RWPE1 (cell line): ENCODE measurements at regions not wholly inside any gene's neighbourhood (a gene's known extent, or its start where the extent isn't known, plus 50 kb on each side); places are given as distances from the start of the nearest gene placed in this dataset.
"Not testable (repeated sequence)": the region's sequence is repeated elsewhere in the genome, so short reads cannot be mapped to it uniquely, and the experiment has no call there.

ENCODE experiments used
- CTCF ChIA-PET: fragments of 350-600 bp; sonication (Branson Sonifier 250); formaldehyde crosslinking; extraction: SDS; loops from one replicate; lab custom pipeline; 2021; lab: Yijun Ruan, JAX
- POLR2A ChIA-PET: fragments of 400-600 bp; formaldehyde crosslinking; extraction: SDS; loops from one replicate; lab custom pipeline; 2020; ENCODE audit warnings: antibody characterized with exemption; ENCODE audit not compliant: low non-redundant PET; lab: Yijun Ruan, JAX
- DNase-seq: peaks from one replicate; pipeline ENCODE4 v3.0.0; 2012; ENCODE audit warnings: low spot score
- H3K27ac ChIP-seq: fragments of 450-650 bp; 2 replicates; pipeline ENCODE4 v1.5.1; 2017
- CTCF ChIP-seq: fragments of 450-650 bp; conservative IDR thresholded peaks from 2 replicates; pipeline ENCODE4 v1.5.1; 2017; ENCODE audit warnings: low read depth, mild to moderate bottlenecking

DNA sequence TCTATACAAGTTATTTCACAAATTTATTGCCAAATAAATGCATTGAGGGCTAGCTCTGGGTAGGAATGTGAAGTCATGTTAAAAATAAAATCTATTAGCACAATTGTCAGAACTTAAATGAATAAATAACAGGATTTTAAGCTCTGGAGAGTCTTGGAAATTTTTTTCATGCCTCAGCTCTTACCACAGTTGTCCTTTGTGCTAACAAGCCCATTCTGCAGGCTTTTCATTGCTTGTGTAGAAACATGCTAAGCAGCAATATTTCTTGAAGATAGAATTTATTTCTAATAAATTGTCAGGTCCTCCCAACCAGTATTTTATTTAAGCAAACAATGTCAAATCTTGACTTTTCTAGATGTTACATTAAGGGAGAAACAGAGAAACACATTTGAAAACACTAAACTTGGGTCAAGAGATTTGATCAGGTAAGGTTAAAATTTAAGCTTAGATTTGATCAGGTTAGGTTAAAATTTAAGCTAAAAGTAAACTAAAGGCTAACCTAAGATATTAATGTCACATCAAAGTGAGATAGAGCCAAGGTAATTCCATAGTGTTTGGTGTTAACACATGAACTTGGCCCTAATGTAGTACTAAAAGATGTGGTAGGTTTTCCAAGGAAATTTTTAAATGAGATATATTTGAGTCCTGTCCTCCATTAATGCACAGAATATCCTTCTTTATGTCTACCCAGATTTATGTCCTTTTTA, 179.1 kb upstream of the IL1RAPL1 start:
- TF ChIP-seq CTCF, result no peak
- ChIA-PET CTCF (interaction anchor here (0.6 kb wide), 1 partner anchor 1184 kb away, joined by 3 read pairs; no protein-coding TSS in a partner anchor), POLR2A (no interaction called here)
- no peak overlapping the region for H3K27ac ChIP-seq
- no peak for DNase-seq

- CTCF ChIA-PET, result no interaction called here
- no peak for TF ChIP-seq CTCF
- no peak overlapping the region for H3K27ac ChIP-seq
- peak; percentile 2 for DNase-seq
- POLR2A ChIA-PET, result no interaction called here
These were observed 188.9 kb upstream of the IL1RAPL1 start for GRCh38 chrX:28398342-28398741.

DNA sequence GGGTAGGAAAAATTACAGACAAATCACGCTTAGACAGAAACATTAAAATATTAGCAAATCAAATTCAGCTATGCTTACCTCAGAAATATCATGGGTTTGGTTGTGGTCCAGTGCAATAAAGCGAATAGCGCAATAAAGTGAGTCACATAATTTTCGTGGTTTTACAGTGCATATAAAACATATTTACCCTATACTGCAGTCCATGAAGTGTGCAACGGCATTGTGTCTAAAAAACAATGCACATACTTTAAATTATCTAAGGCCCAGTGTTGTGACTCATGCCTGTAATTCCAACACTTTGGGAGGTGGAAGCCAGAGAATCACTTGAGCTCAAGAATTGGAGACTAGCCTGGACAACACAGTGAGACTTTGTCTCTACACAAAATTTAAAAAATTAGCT, 195.7 kb upstream of the IL1RAPL1 start:
- TF ChIP-seq CTCF, result no peak
- ChIA-PET CTCF (interaction anchor here (0.6 kb wide), 1 partner anchor 187 kb away, joined by 3 read pairs; no protein-coding TSS in a partner anchor), POLR2A (no interaction called here)
- H3K27ac ChIP-seq, result no peak overlapping the region
- no peak for DNase-seq

GRCh38 chrX:28379103-28379502, 208.1 kb upstream of the IL1RAPL1 start:
- ChIA-PET CTCF (no interaction called here), POLR2A (no interaction called here)
- no peak for TF ChIP-seq CTCF
- no peak overlapping the region for H3K27ac ChIP-seq
- DNase-seq, result no peak

- H3K27ac ChIP-seq, CTCF ChIA-PET, POLR2A ChIA-PET, DNase-seq: not testable (repeated sequence)
These were observed 219.6 kb upstream of the IL1RAPL1 start for GRCh38 chrX:28367649-28368048.

- POLR2A ChIA-PET, result no interaction called here
- DNase-seq, result no peak
- H3K27ac ChIP-seq, result no peak overlapping the region
- TF ChIP-seq CTCF, result no peak
- CTCF ChIA-PET, result interaction anchor here (0.6 kb wide), 1 partner anchor 396 kb away, joined by 3 read pairs; no protein-coding TSS in a partner anchor
These were observed 235.4 kb upstream of the IL1RAPL1 start for GRCh38 chrX:28351801-28352200.

GRCh38 chrX:28349888-28350287, 237.4 kb upstream of the IL1RAPL1 start:
- ChIA-PET POLR2A (no interaction called here), CTCF (no interaction called here)
- TF ChIP-seq CTCF, result no peak
- no peak for DNase-seq
- no peak overlapping the region for H3K27ac ChIP-seq
